ENCODE measurements at regions not wholly inside any gene's neighbourhood (a gene's known extent, or its start where the extent isn't known, plus 50 kb on each side); places are given as distances from the start of the nearest gene placed in this dataset.

DNA sequence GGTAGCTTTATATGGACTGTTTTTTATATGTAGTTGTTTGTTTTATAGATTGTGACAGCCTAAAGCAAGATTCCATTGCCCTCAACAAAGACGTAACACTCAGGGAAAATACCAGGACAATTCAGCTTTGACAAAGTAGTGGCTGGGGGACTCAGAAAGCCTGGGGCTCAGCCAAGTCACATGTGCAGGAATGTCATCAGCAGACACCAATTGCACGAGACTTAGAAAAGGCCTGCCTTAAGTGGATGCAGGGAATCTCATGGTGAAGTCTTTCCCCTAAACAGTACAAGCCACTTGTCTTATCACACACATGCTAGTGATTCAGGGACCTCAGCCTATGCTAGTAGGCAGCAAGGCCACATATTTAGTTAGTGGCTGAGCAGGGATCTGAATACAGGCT, 381.8 kb upstream of the THBS1 start:
- TF ChIP-seq EZH2 (IDR thresholded peaks at IDR 0.05; ENCODE audit: insufficient read depth, poor library complexity, severe bottlenecking) (no peak), EZH2phosphoT487 (IDR thresholded peaks at IDR 0.05; ENCODE audit: insufficient read depth, low read depth) (no peak)
